ENCODE measurements at regions not wholly inside any gene's neighbourhood (a gene's known extent, or its start where the extent isn't known, plus 50 kb on each side); places are given as distances from the start of the nearest gene placed in this dataset.

- DNase-seq, result no peak
Measured at GRCh38 chr10:29924436-29924835, 134.9 kb downstream of the JCAD start.

DNA sequence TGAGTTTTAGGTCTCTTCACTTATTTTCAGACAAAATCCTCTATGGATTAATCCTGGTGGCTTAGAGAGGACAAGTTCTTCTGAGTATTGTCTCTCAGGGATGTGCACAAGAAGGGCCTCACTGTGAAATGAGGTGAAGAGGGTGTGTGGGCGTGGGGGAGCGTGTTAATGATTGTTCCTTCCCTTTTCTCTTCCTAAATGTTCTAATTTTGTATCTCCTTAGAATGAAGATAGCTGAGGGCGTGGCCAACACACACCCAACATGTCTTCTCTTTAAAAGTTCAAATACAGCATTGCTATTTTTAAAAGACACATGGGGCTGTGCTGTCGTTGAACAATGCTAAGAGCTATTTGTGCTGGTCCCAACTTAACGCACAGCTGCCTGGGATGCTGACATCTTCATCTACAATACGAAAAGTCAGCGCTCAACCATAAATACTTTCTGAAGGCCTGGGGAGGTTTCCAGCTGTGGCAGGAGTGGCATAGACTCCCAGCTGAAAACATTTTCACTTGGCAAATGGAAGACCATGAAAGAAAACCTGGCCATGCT lies 135.9 kb downstream of the JCAD start:
- DNase-seq, result no peak

DNA sequence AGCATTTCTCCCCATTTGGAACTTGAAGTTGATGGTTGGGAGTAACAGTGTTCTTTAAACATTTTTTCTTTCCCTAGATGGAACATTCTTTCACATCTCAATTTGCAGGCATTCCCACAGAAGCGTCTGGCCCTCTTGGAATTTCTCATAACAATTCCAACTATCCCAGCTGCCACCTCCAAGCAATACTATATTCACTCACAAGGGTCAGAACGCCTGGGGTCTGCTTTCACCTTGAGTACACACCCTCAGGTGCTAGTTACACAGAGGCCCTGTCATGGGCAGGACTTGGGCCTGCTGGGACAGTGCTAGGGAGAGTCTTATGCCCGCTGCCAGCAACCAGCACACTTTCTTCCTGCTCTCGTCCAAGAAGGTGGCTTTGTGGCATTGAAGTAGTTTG lies 136.5 kb downstream of the JCAD start:
- no peak for DNase-seq

GRCh38 chr10:29922226-29922625 lies 137.2 kb downstream of the JCAD start:
- DNase-seq, result no peak

DNA sequence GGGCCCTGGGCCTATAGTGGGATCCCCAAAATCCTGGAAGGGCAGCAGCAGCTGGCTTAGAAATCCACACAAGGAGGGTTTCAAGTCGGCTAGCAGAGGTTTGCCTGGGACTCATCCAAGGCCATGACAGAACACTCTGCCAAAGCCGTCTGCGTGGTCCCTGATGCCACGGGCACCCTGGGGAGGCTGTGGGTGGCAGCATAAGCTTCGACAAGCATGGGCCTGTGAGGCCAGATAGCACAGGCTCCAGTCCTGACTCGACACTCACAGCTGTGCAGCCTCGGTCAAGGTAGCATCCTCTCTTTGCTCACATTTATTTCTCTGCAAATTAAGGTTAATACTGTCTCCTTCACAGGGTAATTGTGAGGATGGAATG lies 138.3 kb downstream of the JCAD start:
- DNase-seq, result no peak

DNA sequence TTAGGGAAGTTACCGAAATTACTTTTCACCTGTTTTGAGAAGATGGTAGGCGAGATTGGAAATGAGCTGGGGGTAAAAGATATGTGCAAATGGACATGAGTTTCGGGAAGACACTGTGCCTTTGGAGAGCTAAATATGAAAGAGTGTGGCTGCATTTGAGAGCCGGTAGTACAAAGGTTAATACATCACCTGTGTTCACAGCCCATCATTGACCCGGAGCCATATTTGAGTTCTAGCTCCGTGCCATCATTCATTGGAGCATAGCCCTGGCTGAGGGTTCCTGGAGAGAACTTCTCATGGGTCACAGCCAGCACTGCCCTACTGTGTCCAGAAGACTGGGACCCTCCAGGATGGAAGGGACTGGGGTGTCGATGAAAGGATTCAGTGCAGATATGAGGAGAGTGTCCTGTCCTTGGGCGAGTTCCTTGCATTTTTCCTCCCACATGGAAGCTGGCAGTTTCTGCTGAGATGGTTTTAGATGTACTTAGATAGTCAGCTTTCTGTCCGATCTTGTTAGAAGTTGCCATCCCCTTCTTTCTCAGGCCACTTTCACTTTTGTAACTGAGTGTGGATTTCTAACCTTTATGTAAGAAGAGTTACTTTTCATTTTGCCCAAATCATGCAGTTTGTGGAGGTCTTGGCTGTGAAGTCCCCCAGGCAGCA lies 138.8 kb downstream of the JCAD start:
- no peak for DNase-seq

DNA sequence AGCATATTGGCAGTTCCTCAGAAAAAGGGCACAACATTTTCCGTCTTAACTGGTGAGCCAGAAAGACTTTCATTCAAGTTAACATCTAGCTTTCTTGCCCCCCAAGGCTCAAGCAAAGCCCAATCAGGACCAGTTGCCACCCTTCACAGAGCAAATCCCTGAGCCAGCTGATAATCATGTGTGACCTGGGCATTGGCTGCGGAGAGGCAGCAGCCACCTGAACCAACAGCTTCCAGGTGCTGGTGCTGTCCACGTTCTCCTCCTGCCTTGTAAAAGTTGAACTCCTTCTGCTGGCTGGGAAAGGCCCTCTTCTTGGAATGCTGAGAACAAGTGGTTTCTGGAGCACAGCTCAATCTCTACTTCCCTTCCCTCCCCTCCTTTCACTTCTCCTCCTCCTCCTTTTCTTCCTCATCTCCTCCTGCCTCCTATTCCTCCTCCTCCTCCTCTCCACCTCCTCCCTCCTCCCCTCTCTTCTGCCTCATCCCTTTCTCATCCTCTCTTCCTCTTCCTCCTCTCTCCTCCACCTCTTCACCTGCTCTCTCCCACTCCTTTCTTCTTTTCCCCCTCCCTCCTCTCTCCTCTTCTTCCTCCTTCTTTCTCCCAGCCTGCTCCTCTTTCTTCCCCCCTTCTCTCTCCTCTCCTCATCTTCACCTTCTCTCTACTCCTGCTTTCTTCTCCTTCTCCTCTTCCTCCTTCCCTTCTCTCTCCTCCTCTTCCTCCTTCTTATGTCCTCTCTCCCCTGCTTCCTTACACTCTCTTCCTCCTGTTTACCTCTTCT lies 140.6 kb downstream of the JCAD start:
- DNase-seq, result no peak

DNA sequence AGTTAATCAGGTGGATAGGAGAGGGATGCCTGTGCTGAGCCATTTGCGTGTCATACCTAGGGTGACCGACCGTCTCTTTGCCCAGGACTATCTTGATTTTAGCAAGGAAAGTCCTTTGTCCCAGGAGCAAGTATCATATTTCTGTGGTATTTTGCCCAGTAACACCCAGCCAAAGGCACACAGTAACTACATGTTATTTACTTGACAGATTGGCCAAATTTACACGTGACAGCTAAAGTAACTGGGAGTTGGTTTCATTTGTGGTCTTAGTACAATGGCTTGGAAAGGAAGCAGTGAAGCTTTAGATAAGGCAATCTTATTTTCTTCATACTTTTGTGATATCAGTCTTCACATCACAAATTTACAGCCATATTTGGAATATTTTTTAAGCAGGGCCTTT lies 142.1 kb downstream of the JCAD start:
- DNase-seq, result no peak

DNA sequence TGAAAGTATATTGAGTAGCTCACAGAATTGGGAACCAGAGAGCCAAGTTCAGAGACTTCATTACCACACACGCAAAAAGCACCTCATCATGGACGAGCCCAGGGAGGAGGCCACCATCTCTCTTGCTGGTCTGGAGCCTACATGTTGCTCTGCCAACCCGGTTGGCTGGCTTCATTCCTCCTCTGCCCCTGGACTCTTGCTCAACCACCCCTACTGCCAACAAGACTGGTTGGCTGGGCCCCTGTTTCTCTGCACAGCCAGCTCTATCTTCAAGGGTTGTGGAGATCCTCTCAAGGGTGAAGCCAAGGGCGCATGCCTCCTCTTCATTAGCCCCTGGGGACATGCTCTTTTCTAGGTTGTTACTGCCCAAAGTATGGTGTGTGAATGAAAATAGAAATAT lies 142.7 kb downstream of the JCAD start:
- DNase-seq, result no peak

DNA sequence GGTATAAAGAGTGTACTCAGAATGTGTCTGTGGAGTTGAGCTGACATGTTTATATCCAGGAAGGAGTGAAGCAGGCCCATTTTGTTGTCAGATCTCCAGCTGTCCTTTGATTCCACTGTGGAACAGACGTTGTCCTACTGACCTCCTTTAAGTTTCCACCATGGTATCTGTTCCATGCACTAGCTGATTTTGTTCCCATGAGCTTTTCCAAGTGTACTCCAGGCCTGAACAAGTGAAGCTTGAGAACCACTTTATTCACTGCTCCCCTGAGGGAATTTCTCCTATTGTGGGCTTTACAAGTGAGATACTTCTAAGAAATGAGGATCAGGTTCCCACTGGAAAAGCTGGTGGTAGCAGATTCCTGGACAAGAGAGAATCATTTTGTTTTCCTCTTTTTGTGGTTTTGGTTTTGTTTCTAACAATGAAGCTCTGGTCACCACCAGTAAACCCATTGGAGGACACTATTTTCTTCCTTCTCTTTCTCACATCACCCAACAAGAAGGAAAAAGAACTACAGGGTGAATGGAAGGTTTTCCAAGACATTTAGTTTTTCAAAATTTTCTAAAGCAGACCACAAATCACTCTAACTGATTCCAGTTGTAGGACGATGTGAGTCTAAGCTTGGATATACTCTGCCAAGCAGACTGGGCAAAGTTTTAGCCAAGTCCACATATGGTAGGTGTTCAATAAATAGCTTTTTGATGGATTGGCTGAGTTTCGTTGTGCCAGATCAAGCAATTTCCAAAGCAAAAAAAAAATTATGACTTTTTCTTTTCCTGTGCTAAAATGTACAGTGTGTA lies 144.2 kb downstream of the JCAD start:
- no peak for DNase-seq

- DNase-seq, result peak; percentile 1 to 6
Measured at GRCh38 chr10:29908962-29909361, 150.4 kb downstream of the JCAD start.

DNA sequence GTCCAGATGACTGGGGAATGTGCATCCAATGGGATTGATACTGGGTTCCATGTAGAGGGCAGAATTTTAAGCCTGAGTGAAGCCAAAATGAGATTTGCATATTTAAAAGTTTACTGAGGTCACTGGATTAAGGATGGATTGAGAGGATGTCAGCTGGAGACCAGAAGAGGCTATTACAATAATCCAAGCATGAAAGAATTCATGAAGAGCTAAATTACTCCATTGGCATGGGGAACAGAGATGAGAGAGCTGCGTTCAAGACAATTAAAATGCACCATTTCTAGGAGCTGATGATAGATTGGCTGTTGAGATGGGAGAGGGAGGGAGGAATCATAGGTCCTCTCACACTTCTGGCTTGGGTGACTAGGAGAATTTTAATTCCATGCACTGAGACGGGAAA lies 158.5 kb downstream of the JCAD start:
- no peak for DNase-seq

- DNase-seq, result no peak
Measured at GRCh38 chr10:29897999-29898716, 161.2 kb downstream of the JCAD start.

DNA sequence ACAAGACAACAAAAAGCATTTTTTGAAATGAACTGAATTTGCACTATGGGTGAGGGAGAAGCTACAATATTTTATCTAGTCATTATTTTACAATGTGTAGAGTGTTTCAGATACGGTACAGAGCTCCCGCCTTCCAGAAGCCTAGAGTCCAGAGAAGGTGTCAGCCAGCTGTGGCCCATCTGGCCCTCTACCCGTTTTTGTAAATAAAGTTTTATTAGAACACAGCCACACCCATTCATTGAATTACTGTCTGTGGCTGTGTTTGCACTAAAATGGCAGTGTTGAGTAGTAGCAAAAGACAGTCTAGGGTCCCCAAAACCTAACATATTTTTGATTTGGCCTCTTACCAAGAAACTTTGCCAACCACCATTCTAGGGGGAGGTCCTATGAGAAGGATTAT lies 162.0 kb downstream of the JCAD start:
- DNase-seq, result no peak

- DNase-seq, result no peak
Measured at GRCh38 chr10:29896053-29896452, 163.3 kb downstream of the JCAD start.

GRCh38 chr10:29895456-29895855 lies 163.9 kb downstream of the JCAD start:
- DNase-seq, result no peak

GRCh38 chr10:29888321-29888720 lies 171.1 kb downstream of the JCAD start:
- no peak for DNase-seq

DNA sequence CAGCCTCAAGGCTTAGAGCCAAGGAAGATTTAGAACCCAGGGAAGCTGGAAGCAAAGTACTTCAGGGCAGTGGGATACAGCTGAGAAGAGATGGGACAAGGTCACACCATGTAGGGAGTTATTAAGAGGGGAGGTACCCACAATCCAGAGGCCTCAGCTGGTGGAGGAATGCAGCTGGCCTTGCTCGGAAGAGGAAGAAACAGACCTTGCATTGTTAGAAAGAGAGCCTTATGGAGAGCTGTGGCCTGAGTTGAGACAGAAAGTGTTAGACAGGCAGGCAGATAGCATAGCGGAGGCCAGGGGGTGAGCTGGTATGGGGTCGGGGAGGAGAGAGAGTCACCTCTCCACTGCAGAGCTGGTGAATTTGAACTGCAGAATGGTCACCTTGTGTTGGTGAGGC lies 173.1 kb downstream of the JCAD start:
- DNase-seq, result no peak

DNA sequence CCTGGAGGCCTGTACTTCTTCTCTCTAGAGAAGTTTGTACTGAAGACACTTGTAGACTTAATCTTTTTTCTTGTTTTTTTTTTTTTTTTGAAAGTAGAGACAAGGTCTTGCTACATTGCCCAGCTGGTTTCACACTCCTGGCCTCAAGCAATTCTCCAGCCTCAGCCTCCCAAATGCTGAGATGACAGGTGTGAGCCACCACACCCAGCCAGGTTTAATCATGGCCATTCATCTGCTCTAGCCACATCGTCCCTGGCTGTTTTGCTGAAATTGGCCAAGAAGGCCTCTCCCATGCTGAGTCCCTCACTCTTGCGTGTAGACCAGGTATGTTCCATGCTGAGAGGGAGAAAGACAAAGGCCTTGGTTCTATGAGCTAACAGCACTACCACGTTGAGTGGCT lies 176.2 kb downstream of the JCAD start:
- DNase-seq, result no peak

DNA sequence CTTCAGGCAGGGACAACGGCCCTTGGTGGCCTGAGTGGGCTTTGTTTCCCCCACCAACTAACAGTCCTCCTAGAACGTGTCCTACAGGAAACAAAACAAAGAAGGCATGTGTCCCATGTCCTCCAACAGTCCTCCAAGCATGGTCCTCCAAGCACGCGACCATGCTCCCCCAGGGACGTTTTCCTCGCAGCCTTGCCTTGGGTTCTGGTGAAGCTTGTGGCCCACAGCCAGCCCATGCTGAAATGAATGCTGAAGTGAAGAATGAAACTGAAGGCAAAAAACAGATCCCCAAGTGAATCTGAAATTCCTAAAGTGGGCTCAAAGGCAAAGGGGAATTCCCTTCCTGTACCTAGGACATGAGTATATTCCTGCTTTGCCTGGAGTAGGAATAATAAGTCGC lies 176.6 kb downstream of the JCAD start:
- no peak for DNase-seq

GRCh38 chr10:29881811-29882210 lies 177.6 kb downstream of the JCAD start:
- no peak for DNase-seq

GRCh38 chr10:29881336-29881771 lies 178.0 kb downstream of the JCAD start:
- no peak for DNase-seq

- no peak for DNase-seq
Measured at GRCh38 chr10:29880856-29881255, 178.5 kb downstream of the JCAD start.
